HuH-7 (cell line): ENCODE measurements at regions not wholly inside any gene's neighbourhood (a gene's known extent, or its start where the extent isn't known, plus 50 kb on each side); places are given as distances from the start of the nearest gene placed in this dataset.
"Not testable (repeated sequence)": the region's sequence is repeated elsewhere in the genome, so short reads cannot be mapped to it uniquely, and the experiment has no call there.

Experiments used
- DNase-seq: peaks from one replicate; pipeline ENCODE4 v3.0.0; 2011; ENCODE audit warnings: low spot score

DNA sequence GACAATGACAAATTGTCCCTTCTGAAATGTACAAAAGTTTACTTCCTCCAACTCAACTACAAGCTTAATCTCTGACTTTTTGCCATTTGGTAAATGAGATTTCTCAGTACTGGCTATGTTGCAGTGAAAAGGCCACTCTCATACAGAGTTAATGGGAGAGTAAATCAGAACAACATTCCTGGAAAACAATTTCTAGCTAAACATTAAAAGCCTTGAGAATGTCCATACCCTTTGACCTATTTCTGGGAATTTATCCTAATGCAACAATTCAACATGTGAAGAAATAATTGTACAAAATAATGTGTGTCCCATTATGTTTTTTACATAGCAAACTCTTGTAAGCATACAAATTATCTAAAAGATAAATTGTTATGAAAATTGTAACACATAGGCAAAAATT, 56.3 kb upstream of the SPEF2 start:
- no peak for DNase-seq

DNA sequence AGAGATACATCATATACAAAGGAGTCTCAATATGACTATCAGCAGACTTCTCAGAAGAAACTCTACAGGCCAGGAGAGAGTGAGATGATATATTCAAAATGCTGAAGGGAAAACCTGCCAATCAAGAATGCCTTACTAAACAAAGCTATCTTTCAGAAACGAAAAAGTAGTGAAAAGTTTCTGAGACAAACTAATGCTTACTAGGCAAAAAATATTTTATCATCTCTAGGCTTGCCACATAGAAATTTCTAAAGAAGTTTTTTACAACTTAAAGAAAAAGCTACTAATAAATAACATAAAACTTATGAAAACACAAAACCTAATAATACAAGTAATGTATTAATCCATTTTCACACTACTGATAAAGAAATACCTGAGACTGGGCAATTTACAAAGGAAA, 59.9 kb upstream of the SPEF2 start:
- no peak for DNase-seq

DNA sequence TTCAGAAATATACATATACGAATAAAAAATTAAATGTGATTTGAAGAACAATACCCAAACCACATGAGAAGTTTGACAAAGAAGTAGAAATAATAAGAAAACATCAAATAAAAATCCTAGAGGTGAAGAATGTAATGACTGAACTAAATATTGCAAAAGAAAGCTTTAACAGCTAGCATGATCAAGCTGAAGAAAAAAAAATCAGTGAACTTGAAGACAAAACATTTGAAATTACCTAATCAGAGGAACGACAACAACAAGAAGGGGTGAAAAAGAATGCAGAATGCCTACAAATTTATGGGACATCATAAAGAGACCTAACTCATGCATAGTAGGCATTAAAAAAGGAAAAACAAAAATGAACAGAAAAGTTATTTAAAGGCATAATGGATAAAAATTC, 60.5 kb upstream of the SPEF2 start:
- no peak for DNase-seq

DNA sequence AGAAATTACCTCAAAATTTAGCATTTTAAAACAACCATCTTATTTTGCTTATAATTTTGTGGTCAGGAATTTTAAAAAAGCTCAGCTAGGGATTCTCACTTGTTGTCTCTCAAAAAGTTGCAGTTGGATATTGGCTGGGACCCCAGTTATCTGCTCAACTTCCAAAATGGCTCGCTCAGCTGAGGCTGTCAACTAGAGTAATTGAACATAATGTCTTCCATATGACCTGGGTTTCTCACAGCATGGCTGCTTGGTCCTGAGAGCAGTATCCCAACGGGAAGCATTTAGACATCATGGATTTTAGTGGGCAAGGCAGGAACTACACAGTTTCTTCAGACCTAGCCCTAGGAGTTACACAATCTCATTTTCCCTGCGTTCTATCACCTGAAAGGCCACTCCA, 63.6 kb upstream of the SPEF2 start:
- DNase-seq, result no peak

DNA sequence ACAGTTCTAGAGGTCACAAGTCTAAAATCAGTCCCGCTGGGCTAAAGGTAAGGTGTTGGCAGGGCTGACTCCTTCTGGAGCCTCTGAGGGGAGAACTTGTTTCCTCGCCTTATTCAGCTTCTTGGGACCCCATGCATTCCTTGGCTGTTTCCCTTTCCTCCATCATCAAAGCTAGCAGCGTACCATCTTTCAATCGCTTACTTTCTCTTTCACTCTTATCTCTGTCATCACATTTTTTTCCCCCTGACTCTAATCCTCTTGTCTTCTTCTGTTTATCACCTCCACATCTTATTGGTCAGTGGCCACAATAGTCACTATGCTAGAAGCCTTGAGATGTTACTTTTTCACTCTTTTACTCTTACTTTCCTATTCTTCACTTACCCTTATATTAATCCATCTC, 72.5 kb upstream of the SPEF2 start:
- no peak for DNase-seq

DNA sequence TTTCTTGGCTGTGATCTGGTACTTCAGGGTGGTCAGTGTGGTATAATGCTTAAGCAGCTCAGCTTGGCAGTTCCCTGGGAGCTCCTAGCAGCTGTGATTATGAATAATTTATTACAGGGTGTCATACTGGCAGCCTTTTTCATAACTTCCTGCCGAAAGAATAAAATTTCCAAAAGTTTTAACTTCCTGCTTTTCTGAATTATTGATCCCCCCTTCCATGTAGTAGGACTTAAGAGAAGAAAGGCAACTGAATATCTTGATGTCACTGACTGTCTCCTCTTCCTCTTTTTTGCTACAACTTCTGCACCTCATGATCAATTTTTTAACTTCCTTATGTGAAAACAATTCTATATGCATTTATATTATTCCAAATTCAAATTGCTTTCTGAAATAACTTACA, 74.3 kb upstream of the SPEF2 start:
- no peak for DNase-seq

DNA sequence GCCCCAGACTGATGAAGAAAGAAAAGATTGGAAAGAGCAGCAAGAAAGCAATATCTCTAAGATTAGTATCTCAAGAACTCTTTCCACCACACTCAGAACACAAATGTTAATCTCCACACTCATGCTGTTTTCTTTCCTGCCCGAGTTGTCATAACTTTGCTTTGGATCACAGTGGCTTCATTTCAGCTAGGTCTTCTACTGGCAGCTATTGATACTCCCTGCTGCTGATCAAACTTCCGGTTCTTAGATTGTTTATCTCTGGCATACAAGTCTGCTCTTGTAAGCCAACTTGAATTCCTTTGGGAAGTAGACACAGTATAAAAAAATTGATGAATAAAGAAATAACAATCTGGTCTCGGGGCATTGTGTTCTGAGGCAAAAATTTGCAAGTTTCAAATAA, 77.7 kb upstream of the SPEF2 start:
- no peak for DNase-seq

DNA sequence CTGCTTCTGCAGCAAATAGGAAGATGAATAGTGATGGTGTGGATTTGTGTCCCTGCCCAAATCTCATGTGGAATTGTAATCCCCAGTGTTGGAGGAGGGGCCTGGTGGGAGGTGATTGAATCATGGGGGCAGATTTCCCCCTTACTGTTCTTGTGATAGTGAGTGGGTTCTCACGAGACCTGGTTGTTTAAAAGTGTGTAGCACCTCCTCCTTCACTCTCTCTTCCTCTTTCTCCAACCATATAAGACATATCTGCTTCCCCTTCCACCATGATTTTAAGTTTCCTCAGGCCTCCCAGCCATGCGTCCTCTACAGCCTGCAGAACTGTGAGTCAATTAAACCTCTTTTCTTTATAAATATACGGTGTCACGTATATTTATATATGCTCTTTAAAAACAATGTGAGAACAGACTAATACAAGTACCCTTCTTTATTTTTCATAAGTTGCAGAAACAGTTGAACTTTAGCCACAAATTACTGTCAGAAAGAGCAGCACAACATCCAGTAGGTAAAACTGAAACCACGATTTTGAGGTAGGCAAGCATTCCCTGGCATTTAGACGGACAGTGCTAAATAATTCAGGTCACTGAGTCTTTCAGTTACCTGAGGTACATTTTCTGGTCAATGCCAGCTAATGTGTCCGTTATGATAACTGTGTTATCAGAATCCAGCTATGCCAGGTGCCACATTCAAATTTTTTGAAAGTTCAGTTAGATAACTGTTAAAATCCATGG, 79.3 kb upstream of the SPEF2 start:
- no peak for DNase-seq

DNA sequence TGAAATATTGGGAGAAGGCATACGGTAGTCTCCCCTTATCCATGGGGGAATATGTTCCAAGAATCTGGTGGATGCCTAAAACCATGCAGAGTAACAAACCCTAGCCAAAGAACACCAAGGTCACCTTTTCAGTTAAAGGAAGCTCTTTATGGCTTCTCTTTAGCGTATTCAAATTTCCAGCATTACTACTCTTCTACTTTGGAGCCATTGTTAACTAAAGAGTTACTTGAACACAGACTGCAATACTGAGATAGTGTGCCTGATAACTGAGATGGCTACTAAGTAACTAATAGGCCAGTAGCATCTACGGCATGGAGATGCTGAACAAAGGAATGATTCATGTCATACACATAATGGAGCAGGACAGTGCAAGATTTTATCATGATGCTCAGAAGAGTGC, 84.5 kb upstream of the SPEF2 start:
- no peak for DNase-seq

DNA sequence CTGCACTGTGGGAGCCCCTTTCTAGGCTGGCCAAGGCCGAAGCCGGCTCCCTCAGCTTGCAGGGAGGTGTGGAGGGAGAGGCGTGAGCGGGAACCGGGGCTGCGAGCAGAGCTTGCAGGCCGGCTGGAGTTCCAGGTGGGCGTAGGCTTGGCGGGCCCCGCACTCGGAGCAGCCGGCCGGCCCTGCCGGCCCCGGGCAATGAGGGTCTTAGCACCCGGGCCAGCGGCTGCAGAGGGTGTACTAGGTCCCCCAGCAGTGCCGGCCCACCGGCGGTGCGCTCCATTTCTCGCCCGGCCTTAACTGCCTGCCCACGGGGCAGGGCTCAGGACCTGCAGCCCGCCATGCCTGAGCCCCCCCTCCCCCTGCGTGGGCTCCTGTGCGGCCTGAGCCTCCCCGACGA, 86.1 kb upstream of the SPEF2 start:
- DNase-seq, result not testable (repeated sequence)

DNA sequence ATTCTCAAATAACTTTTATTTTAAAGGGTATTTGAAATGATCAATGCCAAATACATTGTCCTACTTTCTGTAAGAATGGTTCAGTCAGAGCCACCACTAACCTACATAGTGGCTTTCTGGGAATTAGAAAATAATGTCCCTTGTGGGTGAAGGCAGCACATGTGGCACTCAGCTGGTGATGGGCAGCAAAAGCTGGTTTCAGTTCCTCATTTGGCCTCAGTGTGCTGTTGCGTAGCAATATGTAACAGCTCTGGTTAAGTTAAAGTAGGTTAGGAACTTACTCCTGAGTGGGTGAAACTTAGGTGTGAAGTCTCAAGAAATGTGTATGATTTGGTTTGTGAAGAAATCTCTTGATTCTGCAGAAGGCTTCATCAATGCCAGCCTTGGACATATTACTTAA, 99.6 kb upstream of the SPEF2 start:
- no peak for DNase-seq

DNA sequence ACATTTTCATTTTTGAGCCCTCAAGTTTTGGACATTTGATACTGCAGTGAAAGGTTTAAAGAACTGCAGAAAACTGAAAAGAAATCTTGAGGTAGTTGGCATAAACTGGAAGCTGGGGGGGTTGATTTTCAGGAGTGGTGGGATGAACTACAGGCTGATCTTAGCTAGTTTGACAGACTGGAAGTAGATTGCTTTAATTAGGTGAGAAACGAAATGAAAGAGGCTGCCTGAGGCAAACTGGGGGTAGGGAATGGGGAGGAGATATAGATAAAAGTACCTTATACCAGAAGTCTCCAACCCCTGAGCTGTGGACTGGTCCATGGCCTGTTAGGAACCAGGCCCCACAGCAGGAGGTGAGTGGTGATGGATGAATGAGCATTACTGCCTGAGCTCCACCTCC, 101.4 kb upstream of the SPEF2 start:
- DNase-seq, result no peak

DNA sequence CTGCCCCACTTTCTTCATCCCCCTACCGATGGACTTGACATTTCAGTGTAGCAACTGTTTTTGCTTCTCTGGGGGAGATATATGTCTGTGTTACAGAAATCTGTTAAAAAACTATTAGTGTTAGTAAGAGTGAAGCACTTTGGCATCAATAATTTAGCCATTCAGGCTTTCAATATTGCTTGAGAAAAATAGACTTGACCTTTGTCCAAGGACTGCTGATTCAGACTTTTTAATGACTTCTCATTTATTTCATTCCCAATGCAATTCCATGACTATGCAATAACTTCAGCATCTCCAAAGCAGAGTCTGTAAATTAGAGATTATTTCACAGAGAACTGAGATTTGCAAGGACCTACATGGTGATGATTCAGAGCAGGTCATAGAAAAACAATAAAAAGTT, 104.1 kb upstream of the SPEF2 start:
- DNase-seq, result no peak

DNA sequence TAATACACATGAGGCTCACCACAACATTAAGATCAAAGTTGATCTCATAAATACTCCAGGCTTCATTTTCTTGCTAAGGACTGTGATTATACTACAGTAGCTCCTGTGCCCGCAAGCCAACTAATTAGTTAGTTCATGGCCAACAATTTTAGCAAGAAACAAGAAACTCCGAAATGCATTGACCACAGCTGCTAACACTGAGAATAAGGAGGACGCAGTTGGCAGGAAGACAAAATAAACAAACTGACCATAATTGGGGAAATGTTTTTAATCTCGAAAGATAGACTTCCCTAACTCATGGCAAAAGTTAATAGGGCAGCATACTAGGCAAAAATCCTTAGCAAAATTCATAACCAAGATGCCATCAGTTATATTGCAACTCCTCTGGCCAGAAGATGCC, 115.5 kb upstream of the SPEF2 start:
- DNase-seq, result no peak

DNA sequence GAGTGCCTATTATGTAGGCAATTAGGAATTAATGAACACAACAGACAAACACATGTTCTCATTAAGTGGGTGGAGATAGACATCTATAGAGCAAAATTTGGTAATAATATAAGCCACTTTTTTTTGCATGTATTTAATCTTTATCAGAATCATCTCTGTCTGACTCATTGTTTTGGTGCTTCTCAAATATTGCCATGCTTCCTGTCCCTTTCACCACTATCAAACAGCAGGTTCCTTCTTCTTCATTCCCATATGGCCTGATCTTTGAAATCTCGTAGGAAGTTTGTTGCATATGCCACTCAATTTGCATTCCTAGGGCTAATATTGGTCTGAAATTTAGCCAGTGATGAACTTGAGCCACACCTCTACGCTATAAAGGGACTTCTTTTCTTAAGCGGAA, 128.9 kb upstream of the SPEF2 start:
- DNase-seq, result no peak

DNA sequence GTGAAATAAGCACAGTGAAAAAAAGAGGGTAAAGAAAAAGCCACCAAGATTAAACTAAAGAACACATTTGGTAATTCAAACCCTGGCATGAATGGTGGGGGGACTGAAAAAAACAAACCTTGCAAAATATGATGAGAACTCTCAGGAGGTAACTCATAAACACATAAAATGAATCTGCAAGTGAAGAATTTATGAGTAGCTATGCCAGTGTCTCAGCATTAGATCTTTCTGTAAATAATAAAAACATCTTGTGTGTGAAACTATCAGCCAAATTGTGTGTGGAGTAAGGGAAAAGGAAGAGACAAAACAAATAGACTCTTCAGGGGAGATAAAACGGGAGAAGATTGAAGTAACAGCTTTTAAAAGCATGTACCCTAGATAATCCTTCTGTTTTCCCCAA, 129.6 kb upstream of the SPEF2 start:
- DNase-seq, result no peak

DNA sequence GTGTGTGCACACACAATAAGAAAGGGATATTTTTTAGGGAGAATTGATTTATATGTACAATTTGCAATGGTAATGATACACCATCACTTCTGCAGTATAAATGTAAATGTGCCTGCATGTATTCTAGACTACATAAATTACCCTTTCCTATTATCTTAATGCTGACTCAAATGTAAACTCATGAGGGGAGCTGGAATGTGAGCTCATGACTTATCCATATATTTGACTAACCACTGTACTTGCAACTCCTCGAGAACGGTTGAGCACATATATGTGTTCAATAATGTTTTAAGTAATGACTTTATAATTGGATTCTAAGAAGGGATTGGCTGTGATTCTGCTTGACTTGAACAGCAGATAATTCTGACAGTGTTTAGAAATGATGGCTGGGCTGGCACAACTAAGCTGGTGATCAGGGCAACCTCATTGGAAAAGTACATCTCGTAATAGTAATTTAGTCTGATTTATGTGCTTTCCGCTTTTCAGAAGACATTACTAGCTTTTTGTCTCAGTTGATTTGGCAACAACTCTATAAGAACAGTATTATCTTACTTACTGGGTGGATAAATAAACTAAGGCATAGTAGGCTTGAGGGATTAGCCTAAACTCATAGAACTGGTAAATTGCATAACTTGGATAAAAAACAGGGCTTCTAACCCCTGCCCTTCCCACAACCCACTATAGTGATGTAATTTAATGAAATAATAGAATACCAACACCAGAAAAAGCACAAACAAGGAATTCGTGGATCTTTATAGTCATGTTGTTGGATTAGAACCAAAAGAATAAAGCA, 130.2 kb upstream of the SPEF2 start:
- no peak for DNase-seq

DNA sequence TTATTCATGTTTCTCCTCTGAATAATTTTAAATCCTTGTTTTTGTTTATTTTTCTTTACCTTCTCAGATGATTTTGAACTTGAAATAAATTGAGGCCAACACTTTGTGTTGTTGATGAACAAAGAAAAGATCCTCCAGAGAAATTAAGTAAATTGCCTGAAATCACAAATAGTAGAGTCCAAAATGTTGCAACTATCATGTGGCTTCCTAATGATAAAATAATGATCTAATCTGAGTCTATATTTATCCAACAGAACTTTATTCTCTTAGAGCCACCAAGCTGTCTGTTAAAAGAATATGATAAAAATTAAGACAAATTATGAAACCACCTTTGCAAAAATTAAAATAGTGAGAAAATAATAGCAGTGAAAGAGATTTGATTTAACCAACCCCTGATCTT, 132.2 kb upstream of the SPEF2 start:
- DNase-seq, result no peak

DNA sequence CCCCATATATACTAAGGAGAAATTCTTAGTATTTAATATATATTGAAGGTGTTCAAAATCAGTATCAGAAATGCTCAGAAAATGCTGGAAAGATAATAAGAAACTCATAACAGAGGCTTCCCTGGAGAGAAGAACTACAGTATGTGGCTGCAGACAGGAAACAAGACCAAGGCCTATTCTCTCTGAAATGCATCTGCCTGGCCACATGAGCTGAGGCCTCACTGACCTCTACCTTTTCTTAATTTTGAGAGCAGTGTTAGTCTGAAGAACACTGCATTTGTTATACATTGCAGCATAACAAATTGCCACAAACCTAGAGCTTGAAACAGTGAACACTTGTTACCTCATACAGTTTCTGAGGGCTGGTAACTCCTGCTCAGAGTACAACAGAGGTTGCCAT, 133.4 kb upstream of the SPEF2 start:
- DNase-seq, result no peak

DNA sequence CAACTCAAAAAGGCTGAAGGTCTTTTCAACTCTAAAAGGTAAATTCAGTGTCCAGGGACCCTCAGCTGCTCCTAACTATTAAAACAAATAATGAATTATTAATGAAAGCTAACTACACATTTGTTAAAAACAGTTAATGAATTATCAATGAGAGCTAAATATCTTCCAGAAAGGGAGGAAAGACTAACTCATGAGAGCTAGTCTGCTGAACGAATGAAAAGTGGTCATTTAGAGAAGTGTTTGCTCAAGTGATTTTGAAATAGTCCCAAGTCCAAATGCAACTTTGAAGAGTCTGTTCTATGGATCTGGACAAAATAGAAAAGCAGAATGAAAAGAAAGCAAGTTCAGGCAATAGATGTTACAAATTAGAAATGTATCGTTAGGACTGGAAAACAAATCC, 133.9 kb upstream of the SPEF2 start:
- DNase-seq, result peak; percentile 70

DNA sequence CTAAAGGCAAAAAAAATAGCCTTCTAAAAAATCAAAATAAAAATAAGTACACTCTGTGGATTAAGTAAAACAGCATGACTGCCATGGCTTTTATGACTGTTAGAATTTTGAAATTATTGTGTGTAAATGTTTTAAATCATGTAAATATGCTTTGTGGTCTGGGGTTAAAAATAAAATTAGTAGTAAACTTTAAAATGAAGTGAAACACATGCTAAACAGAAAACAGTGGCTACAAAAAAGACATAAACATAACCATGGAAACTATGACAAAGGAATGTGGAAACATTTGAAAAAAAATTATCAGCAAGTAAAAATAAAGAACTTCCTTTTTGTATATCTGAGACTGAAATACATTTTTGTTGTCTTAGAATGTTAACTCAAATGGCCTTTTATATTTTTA, 134.5 kb upstream of the SPEF2 start:
- DNase-seq, result no peak

DNA sequence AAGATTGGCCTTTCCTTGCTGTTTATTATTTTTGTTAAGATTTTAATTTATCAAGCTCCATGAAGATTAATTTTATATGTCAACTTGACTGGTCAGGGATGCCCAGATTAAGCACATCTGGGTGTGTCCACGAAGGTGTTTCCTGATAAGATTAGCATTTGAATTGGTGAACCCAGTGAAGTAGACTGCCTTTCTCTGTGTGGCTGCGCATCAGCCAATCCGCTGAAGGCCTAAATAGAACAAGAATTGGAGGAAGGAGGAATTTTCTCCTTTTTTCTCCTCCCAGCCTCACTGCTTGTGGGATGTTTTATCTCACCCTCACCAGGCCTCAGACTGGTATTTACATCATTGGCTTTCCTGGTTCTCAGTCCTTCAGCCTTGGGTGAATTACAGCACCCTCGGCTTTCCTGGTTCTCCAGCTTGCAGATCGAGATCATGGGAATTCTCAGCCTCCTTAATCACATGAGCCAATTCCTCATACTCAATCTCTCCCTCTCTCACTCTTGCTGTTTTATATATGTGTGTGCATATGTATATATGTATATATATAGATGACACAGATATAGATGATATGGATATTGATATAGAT, 135.4 kb upstream of the SPEF2 start:
- DNase-seq, result no peak

DNA sequence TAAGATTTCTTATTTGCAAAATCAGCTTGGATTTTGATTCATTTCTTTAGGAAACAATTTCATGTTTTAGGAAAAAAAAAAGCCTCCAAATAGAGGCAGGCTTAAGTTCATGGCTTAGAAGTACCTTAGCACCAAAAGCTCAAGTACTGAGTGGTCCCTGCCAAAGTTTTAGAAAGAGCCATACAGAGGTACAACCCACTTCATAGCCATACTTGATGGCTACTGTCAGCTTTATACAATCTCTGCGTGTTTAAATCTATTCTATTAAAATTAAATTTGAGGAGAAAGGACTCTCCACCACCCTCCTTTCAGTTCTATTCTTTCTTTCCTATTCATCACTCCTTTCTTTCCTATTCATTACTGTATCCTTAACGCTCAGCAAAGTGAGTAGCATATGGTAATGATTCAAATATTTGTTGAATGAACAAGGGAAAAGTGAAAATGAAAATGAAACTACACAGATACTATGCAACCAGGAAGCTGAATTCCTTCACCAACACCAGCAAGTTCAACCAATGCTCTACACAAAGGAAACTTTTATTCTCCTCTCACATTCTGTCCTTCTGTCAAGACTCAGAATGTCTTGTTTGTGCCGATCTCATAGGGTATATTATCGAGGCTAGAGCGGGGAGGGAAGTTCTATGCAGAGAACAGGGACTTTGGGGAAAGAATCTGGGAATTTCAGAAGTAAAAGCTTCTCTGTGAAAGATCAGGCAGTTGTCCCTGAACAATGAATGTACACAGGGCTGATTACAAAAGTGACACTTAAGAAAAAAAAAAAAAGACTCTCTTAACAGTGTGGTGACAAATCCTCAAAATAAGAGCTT, 138.6 kb upstream of the SPEF2 start:
- no peak for DNase-seq
